ENCODE measurements at regions not wholly inside any gene's neighbourhood (a gene's known extent, or its start where the extent isn't known, plus 50 kb on each side); places are given as distances from the start of the nearest gene placed in this dataset.

GRCh38 chr13:94864474-94864873 lies 152.1 kb upstream of the SOX21 start:
- Histone ChIP-seq H3K36me3 (ENCODE audit: control insufficient read depth, insufficient read depth, low read length) (no peaks in the 10 kb centered on the region), H3K27me3 (ENCODE audit: control insufficient read depth, insufficient read depth, low read length) (no peaks in the 10 kb centered on the region), H3K4me3 (ENCODE audit: low read depth, low read length) (no peak overlapping the region)
- TF ChIP-seq CTCF (IDR thresholded peaks at IDR 0.05; ENCODE audit: insufficient read depth, low read length, severe bottlenecking), result no peak
- DNase-seq (ENCODE audit: low read depth), result no peak
- FAIRE-seq, result no peak

- no peak for TF ChIP-seq CTCF (IDR thresholded peaks at IDR 0.05; ENCODE audit: insufficient read depth, low read length, severe bottlenecking)
- FAIRE-seq (no peak), DNase-seq (ENCODE audit: low read depth) (peak; percentile 26)
- no peaks in the 10 kb centered on the region for H3K36me3 ChIP-seq (ENCODE audit: control insufficient read depth, insufficient read depth, low read length)
- peak overlapping the region; percentile 3 for H3K4me3 ChIP-seq (ENCODE audit: low read depth, low read length)
- H3K27me3 ChIP-seq (ENCODE audit: control insufficient read depth, insufficient read depth, low read length), result no peaks in the 10 kb centered on the region
These were observed 148.6 kb upstream of the SOX21 start for GRCh38 chr13:94860981-94861407.

- Histone ChIP-seq H3K4me3 (ENCODE audit: low read depth, low read length) (no peak overlapping the region), H3K27me3 (ENCODE audit: control insufficient read depth, insufficient read depth, low read length) (no peaks in the 10 kb centered on the region), H3K36me3 (ENCODE audit: control insufficient read depth, insufficient read depth, low read length) (no peaks in the 10 kb centered on the region)
- DNase-seq (ENCODE audit: low read depth), result peak; percentile 46
- no peak for TF ChIP-seq CTCF (IDR thresholded peaks at IDR 0.05; ENCODE audit: insufficient read depth, low read length, severe bottlenecking)
- no peak for FAIRE-seq
These were observed 147.5 kb upstream of the SOX21 start for GRCh38 chr13:94859811-94860210.

- no peak for TF ChIP-seq CTCF (IDR thresholded peaks at IDR 0.05; ENCODE audit: insufficient read depth, low read length, severe bottlenecking)
- DNase-seq (ENCODE audit: low read depth) (no peak), FAIRE-seq (no peak)
- H3K36me3 ChIP-seq (ENCODE audit: control insufficient read depth, insufficient read depth, low read length), result no peaks in the 10 kb centered on the region
- no peaks in the 10 kb centered on the region for H3K27me3 ChIP-seq (ENCODE audit: control insufficient read depth, insufficient read depth, low read length)
- no peak overlapping the region for H3K4me3 ChIP-seq (ENCODE audit: low read depth, low read length)
These were observed 146.9 kb upstream of the SOX21 start for GRCh38 chr13:94859278-94859691.

GRCh38 chr13:94858856-94859255 lies 146.5 kb upstream of the SOX21 start:
- Histone ChIP-seq H3K4me3 (ENCODE audit: low read depth, low read length) (no peak overlapping the region), H3K36me3 (ENCODE audit: control insufficient read depth, insufficient read depth, low read length) (no peaks in the 10 kb centered on the region), H3K27me3 (ENCODE audit: control insufficient read depth, insufficient read depth, low read length) (no peaks in the 10 kb centered on the region)
- FAIRE-seq (no peak), DNase-seq (ENCODE audit: low read depth) (no peak)
- TF ChIP-seq CTCF (IDR thresholded peaks at IDR 0.05; ENCODE audit: insufficient read depth, low read length, severe bottlenecking), result no peak

- no peak overlapping the region for H3K4me3 ChIP-seq (ENCODE audit: low read depth, low read length)
- DNase-seq (ENCODE audit: low read depth) (no peak), FAIRE-seq (peak; percentile 68)
- no peaks in the 10 kb centered on the region for H3K27me3 ChIP-seq (ENCODE audit: control insufficient read depth, insufficient read depth, low read length)
- no peaks in the 10 kb centered on the region for H3K36me3 ChIP-seq (ENCODE audit: control insufficient read depth, insufficient read depth, low read length)
- no peak for TF ChIP-seq CTCF (IDR thresholded peaks at IDR 0.05; ENCODE audit: insufficient read depth, low read length, severe bottlenecking)
These were observed 142.3 kb upstream of the SOX21 start for GRCh38 chr13:94854688-94855087.

Measured in bronchial epithelial cell (primary cell).